Suprapubic skin (tissue), 4 donors: ENCODE measurements at regions not wholly inside any gene's neighbourhood (a gene's known extent, or its start where the extent isn't known, plus 50 kb on each side); places are given as distances from the start of the nearest gene placed in this dataset.

ENCODE experiments used
- DNase-seq, 2 donors: peaks; one replicate each; pipeline ENCODE4 v3.0.0-alpha.2; 2019; ENCODE audit warnings: low spot score in 2 of 2
- H3K27ac ChIP-seq: fragments of 200-600 bp; sonication (generic); one replicate; pipeline ENCODE4 v1.5.1; 2019
- H3K27me3 ChIP-seq: fragments of 200-600 bp; sonication (generic); one replicate; pipeline ENCODE4 v1.5.1; 2019
- H3K36me3 ChIP-seq: fragments of 200-600 bp; sonication (generic); one replicate; pipeline ENCODE4 v1.5.1; 2019
- H3K4me1 ChIP-seq: fragments of 200-600 bp; sonication (generic); one replicate; pipeline ENCODE4 v1.5.1; 2019
- H3K4me3 ChIP-seq: fragments of 200-600 bp; sonication (generic); one replicate; pipeline ENCODE4 v1.5.1; 2019; ENCODE audit warnings: mild to moderate bottlenecking
- H3K9me3 ChIP-seq: fragments of 200-600 bp; sonication (generic); one replicate; pipeline ENCODE4 v1.5.1; 2019
- EP300 ChIP-seq: sonication (generic); formaldehyde crosslinking; IDR thresholded peaks from one replicate; pipeline ENCODE4 v1.6.1; 2017; ENCODE audit warnings: antibody characterized with exemption
- POLR2A ChIP-seq, 2 donors: fragments of 450-650 bp; IDR thresholded peaks; one replicate each; pipeline ENCODE4 v1.6.1; 2017; ENCODE audit warnings: antibody characterized with exemption in 2 of 2, mild to moderate bottlenecking in 2 of 2, moderate library complexity in 2 of 2
- POLR2AphosphoS5 ChIP-seq, 3 donors: sonication (generic); formaldehyde crosslinking; IDR thresholded peaks; one replicate each; pipeline ENCODE4 v1.6.1; 2017; ENCODE audit warnings: antibody characterized with exemption in 3 of 3
- WGBS: methylation state at CpG from one replicate; pipeline ENCODE4 v1.1.5; 2018; 5-methylcytosine and 5-hydroxymethylcytosine counted together
- TF ChIP-seq, protein P1 (sequence below), 2 donors: fragments of 200-600 bp in 1 of 2; fragments of 450-650 bp in 1 of 2; sonication (generic) in 1 of 2; IDR thresholded peaks; one replicate each; pipeline ENCODE4 v1.5.1; 2016 to 2019; ENCODE audit warnings: antibody characterized with exemption in 2 of 2, mild to moderate bottlenecking in 1 of 2, moderate library complexity in 1 of 2

DNA sequence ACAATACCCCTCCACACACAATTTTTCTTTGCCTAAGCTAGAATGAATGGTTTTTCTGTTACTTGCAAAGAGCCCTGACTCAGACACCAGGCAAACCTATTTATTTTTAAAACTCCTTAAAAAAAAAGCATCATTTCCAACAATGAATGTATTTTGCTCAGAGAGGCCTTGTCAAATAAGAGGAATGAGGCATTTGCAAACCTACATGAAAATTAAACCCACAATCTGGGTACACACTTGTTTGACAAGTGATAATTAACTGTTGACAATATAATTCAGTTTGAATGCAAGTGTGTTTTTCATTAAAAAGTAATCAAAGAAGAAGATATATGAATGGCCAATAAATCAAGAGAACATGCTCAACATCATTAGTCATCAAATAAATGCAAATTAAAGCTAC lies 339.5 kb downstream of the PTPRU start:
- H3K4me3 ChIP-seq, result no peak overlapping the region
- TF ChIP-seq, protein P1, sequence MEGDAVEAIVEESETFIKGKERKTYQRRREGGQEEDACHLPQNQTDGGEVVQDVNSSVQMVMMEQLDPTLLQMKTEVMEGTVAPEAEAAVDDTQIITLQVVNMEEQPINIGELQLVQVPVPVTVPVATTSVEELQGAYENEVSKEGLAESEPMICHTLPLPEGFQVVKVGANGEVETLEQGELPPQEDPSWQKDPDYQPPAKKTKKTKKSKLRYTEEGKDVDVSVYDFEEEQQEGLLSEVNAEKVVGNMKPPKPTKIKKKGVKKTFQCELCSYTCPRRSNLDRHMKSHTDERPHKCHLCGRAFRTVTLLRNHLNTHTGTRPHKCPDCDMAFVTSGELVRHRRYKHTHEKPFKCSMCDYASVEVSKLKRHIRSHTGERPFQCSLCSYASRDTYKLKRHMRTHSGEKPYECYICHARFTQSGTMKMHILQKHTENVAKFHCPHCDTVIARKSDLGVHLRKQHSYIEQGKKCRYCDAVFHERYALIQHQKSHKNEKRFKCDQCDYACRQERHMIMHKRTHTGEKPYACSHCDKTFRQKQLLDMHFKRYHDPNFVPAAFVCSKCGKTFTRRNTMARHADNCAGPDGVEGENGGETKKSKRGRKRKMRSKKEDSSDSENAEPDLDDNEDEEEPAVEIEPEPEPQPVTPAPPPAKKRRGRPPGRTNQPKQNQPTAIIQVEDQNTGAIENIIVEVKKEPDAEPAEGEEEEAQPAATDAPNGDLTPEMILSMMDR (IDR thresholded peaks at IDR 0.05), result no peak
- TF ChIP-seq POLR2A (IDR thresholded peaks at IDR 0.05) (no peak), POLR2AphosphoS5 (IDR thresholded peaks at IDR 0.05) (no peak), EP300 (no peak)
- no peak for DNase-seq
- H3K27me3 ChIP-seq, result peaks cover 3% of the 10 kb centered on the region
- no peaks in the 10 kb centered on the region for H3K36me3 ChIP-seq
- H3K9me3 ChIP-seq, result no peaks in the 10 kb centered on the region
- H3K27ac ChIP-seq, result no peak overlapping the region
- no peaks in the 10 kb centered on the region for H3K4me1 ChIP-seq

DNA sequence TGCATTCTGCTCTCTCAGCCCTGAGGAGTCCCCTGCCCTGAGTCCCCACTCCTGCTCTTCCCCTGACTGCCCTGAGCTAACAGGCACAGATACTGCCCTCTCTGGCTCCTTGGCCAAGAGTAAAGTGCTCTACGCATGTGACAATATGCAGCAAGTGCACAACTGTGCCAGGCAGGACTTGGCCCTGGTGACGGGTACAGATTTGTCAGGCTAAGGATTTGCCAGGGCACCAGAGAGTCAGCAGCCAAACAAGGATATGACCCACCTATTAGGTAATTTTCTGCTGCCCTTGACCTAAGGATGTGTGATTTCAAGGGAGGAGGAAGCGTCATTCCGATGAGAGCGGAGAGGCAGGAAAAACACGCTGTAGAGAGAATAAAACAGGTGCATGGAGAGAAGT lies 339.0 kb downstream of the PTPRU start:
- no peaks in the 10 kb centered on the region for H3K4me1 ChIP-seq
- TF ChIP-seq EP300, result no peak
- no peak for TF ChIP-seq POLR2A (IDR thresholded peaks at IDR 0.05)
- TF ChIP-seq, protein P1 (IDR thresholded peaks at IDR 0.05), result no peak
- TF ChIP-seq POLR2AphosphoS5 (IDR thresholded peaks at IDR 0.05), result no peak
- no peaks in the 10 kb centered on the region for H3K36me3 ChIP-seq
- H3K27ac ChIP-seq, result no peak overlapping the region
- peaks cover 3% of the 10 kb centered on the region for H3K27me3 ChIP-seq
- no peak overlapping the region for H3K4me3 ChIP-seq
- H3K9me3 ChIP-seq, result no peaks in the 10 kb centered on the region
- 47% methylated on average over 6 of the region's 6 CpGs for WGBS
- no peak for DNase-seq

DNA sequence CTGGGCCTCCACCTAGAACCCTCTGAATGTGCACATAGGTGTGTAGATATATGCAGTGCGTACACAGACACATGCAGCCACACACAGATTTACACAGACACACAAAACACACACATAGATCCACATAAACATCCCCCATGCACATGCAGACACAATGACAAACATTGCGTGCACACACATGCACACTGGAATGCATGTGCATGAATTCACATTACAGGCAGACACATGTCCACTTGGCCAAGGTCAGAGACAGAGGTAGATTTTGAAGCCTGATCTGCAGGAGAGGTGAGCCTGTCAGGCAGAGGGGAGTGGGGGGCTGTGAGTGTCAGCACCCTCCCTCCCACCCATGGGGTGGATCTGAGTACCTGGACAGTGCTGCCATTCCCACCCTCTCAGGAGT lies 338.5 kb downstream of the PTPRU start:
- DNase-seq, result no peak
- H3K27me3 ChIP-seq, result peaks cover 3% of the 10 kb centered on the region
- H3K27ac ChIP-seq, result no peak overlapping the region
- TF ChIP-seq POLR2A (IDR thresholded peaks at IDR 0.05) (no peak), EP300 (no peak)
- no peaks in the 10 kb centered on the region for H3K9me3 ChIP-seq
- H3K4me1 ChIP-seq, result no peaks in the 10 kb centered on the region
- 75% methylated on average over 2 of the region's 2 CpGs for WGBS
- H3K4me3 ChIP-seq, result no peak overlapping the region
- H3K36me3 ChIP-seq, result no peaks in the 10 kb centered on the region

DNA sequence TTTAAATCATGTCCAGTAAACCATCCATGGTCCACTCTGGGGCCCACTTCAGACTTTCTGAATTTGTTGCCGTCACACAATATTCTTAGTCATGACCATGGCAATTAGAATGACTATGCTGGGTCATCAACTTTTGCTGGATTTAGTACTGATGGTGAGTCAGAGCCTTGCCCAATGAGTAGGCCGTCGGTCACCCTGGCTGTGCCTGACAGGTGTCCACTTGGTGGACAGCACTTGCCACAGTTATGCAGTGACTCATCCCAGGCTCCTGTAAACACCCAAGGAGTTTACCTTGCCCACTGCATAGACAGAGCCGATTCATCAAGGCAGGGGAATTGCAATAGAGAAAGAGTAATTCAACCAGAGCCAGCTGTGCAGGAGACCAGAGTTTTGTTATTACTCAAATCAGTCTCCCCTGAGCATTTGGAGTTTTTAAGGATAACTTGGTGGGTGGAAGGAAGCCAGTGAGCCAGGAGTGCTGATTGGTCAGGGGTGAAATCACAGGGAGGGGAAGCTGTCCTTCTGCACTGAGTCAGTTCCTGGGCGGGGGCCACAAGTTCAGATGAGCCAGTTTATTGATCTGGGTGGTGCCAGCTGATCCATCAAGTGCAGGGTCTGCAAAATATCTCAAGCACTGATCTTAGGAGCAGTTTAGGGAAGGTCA lies 333.8 kb downstream of the PTPRU start:
- no peak for TF ChIP-seq POLR2A (IDR thresholded peaks at IDR 0.05)
- TF ChIP-seq, protein P1 (IDR thresholded peaks at IDR 0.05), result no peak
- no peak for TF ChIP-seq POLR2AphosphoS5 (IDR thresholded peaks at IDR 0.05)
- no peak for TF ChIP-seq EP300
- Histone ChIP-seq H3K36me3 (no peaks in the 10 kb centered on the region), H3K27me3 (no peaks in the 10 kb centered on the region), H3K4me1 (no peaks in the 10 kb centered on the region), H3K4me3 (no peak overlapping the region), H3K9me3 (peaks cover 23% of the 10 kb centered on the region), H3K27ac (no peak overlapping the region)
- WGBS, result 78% methylated on average over 5 of the region's 5 CpGs
- no peak for DNase-seq

DNA sequence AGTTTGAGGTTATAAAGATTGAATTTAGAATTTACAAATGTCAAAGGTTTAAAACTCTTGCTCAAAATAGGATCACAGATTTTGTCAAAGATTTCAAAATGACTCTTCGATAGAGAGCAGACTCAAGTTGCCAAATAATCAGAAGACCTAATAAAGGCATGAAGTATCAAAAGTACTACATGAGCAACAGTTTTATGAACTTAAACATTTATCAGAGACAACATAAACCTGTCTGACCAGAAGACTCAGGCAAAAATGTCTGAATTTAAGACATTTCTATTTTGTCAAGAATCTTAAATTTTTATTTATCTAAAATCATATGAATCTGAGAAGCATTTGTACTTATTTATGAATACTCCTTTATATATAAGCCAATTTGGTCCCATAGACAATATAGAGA lies 330.9 kb downstream of the PTPRU start:
- WGBS, result 98% methylated on average over 1 of the region's 1 CpG
- Histone ChIP-seq H3K27me3 (no peaks in the 10 kb centered on the region), H3K9me3 (peaks cover 29% of the 10 kb centered on the region), H3K4me1 (no peaks in the 10 kb centered on the region), H3K27ac (no peak overlapping the region), H3K36me3 (no peaks in the 10 kb centered on the region), H3K4me3 (no peak overlapping the region)
- no peak for DNase-seq
- TF ChIP-seq EP300 (no peak), POLR2A (IDR thresholded peaks at IDR 0.05) (no peak), POLR2AphosphoS5 (IDR thresholded peaks at IDR 0.05) (no peak)
- TF ChIP-seq, protein P1 (IDR thresholded peaks at IDR 0.05), result no peak

DNA sequence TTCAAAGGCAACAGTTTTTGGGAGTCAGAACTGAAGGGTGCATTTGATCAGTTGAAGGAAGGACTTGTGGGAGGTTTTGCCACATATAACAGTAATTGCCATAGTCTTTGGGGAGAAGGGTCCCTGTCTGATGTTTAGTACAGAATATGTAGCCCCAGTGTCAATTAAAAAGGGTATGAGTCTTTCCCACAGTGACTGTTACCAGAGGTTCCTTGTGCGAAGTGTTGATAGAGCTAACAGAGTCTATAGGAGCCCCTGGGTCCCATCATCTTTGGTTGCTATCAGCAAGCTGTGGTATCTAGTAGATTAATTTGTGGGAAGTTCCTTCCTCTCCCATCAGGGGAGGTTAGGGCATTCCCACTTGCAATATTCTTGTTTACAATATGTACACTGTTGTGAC lies 329.2 kb downstream of the PTPRU start:
- H3K4me1 ChIP-seq, result no peaks in the 10 kb centered on the region
- no peak overlapping the region for H3K4me3 ChIP-seq
- no peaks in the 10 kb centered on the region for H3K36me3 ChIP-seq
- no peak overlapping the region for H3K27ac ChIP-seq
- no peak for TF ChIP-seq EP300
- no peak for TF ChIP-seq POLR2A (IDR thresholded peaks at IDR 0.05)
- TF ChIP-seq, protein P1 (IDR thresholded peaks at IDR 0.05), result no peak
- no peak for TF ChIP-seq POLR2AphosphoS5 (IDR thresholded peaks at IDR 0.05)
- H3K27me3 ChIP-seq, result no peaks in the 10 kb centered on the region
- H3K9me3 ChIP-seq, result peaks cover 29% of the 10 kb centered on the region
- no peak for DNase-seq
- 100% methylated on average over 1 of the region's 1 CpG for WGBS
